ENCODE measurements at regions not wholly inside any gene's neighbourhood (a gene's known extent, or its start where the extent isn't known, plus 50 kb on each side); places are given as distances from the start of the nearest gene placed in this dataset.

DNA sequence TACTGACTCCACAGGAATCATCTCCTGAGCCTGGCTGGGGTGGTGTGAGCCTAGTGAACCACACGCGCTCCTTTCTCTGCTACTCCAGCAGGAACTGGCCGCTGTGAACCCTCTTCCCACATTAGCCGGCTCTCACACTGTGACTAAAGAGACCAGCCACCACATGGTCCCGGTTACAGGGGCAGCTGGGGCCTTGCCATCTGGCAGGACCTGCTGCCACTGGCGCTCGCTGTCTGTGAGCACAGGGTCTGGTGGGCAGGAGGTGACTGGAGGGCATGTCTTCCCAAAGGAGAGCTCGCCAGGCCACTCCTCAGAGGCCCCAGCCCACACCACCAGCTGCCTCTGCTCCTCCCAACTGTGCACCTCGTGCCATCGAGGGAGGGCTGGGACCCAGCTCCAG, 99.3 kb downstream of the SINHCAF start:
- no peak for DNase-seq (ENCODE audit: low read depth)
- no peak overlapping the region for H3K4me3 ChIP-seq (ENCODE audit: low read length)
- TF ChIP-seq CTCF (conservative IDR thresholded peaks at IDR 0.05; ENCODE audit: low read depth, low read length) = no peak

DNA sequence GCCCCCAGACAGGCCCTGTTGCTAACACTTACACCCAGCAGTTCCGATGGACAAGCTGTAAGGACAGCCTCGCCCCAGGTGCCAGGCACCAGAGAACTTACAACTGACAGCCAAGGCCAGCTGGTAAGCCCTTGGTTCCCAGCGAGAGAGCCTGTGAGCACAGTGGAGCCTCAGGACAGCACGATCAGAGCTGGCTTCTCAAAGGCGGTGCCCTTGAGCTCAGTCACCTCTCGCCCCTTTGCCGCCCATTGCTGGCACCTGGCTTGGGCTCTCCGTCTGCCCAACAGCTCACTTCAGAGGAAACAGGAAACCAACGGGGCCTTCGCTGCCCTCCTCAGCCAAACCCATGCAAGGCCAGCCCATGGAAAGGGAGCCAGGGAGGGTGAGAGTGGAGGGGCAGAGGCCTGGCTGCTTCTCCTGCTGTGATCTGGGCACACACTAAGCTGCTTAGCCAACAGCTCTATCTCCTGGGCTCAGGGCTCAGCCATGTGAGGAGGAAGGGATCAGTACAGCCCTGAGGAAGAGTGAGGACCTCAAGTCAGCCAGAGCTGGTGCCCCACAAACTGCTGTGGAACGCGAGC, 98.5 kb downstream of the SINHCAF start:
- no peak for DNase-seq (ENCODE audit: low read depth)
- TF ChIP-seq CTCF (conservative IDR thresholded peaks at IDR 0.05; ENCODE audit: low read depth, low read length) = no peak
- no peak overlapping the region for H3K4me3 ChIP-seq (ENCODE audit: low read length)

DNA sequence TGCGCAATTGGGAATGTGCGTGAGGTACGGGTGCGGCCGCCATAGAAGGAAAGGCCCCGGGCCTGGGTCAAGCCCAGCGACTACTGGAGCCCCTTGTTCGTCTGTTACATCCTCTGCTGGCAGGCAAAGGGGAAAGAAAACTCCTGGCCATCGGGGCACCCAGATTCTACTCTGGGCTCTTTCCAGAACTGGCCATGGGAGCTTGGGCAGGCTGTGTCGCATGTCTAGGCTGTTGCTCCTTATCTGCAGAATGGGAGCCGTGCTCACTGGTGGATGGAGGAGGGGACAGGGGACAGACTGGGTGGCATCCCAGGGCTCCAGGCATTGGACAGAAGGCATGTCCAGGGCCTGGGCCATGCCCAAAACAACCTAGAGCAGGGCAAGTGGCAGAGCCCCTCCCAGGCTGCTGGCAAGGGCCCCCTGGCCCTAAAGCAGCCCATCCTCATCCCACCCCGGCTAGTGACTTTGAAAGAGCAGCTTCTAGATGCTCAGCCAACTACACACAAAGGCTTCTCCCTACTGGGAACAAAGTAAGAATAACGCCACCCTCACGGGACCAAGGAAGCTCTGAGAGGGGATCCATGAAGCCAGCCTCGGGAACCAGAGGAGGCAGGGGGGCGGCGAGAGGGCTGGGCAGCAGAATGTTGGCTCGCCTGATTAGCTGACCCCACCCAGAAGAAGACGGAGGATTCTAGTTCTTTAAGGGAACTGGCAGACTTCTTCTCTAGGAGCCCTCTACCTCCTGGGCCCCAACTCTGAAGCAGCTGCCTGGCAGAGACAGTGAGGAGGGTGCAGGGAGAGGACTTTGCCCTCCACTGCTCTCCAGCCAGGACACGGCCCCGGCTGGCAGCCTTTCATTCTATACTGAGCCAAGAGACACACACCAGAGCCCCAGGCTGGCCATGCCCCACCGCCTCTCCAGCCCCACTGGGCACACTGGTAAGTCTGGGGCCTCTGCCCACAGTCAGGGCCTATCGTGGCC, 96.8 kb downstream of the SINHCAF start:
- no peak for TF ChIP-seq CTCF (conservative IDR thresholded peaks at IDR 0.05; ENCODE audit: low read depth, low read length)
- H3K4me3 ChIP-seq (ENCODE audit: low read length) = no peak overlapping the region
- no peak for DNase-seq (ENCODE audit: low read depth)

- no peak overlapping the region for H3K4me3 ChIP-seq (ENCODE audit: low read length)
- no peak for TF ChIP-seq CTCF (conservative IDR thresholded peaks at IDR 0.05; ENCODE audit: low read depth, low read length)
- DNase-seq (ENCODE audit: low read depth) = no peak
Observed at GRCh38 chr12:31230004-31230403, 95.9 kb downstream of the SINHCAF start.
